GM12873 (cell line): ENCODE measurements at regions not wholly inside any gene's neighbourhood (a gene's known extent, or its start where the extent isn't known, plus 50 kb on each side); places are given as distances from the start of the nearest gene placed in this dataset.

Experiments
- CTCF ChIP-seq: IDR thresholded peaks from 2 replicates; pipeline ENCODE4 v1.5.1; 2012; ENCODE audit warnings: low read depth, mild to moderate bottlenecking, moderate library complexity, low read length, control low read depth; ENCODE audit not compliant: insufficient read depth; ENCODE audit errors: missing control alignments

- no peak for TF ChIP-seq CTCF
These were observed 1427.7 kb upstream of the C9orf72 start for GRCh38 chr9:29001006-29001405.

- no peak for TF ChIP-seq CTCF
These were observed 1431.7 kb upstream of the C9orf72 start for GRCh38 chr9:29004988-29005387.

GRCh38 chr9:29006628-29007027 lies 1433.3 kb upstream of the C9orf72 start:
- no peak for TF ChIP-seq CTCF

GRCh38 chr9:29012911-29013310 lies 1439.6 kb upstream of the C9orf72 start:
- TF ChIP-seq CTCF, result no peak

- no peak for TF ChIP-seq CTCF
These were observed 1448.4 kb upstream of the C9orf72 start for GRCh38 chr9:29021632-29022031.

GRCh38 chr9:29038332-29038731 lies 1465.1 kb upstream of the C9orf72 start:
- TF ChIP-seq CTCF, result no peak

GRCh38 chr9:29039258-29039657 lies 1466.0 kb upstream of the C9orf72 start:
- no peak for TF ChIP-seq CTCF
